Caco-2 (cell line): ENCODE measurements at regions not wholly inside any gene's neighbourhood (a gene's known extent, or its start where the extent isn't known, plus 50 kb on each side); places are given as distances from the start of the nearest gene placed in this dataset.
"Not testable (repeated sequence)": the region's sequence is repeated elsewhere in the genome, so short reads cannot be mapped to it uniquely, and the experiment has no call there.

ENCODE experiments used
- BruUV-seq: library from RNA; stranded (reverse); fragments of 400-500 nt; replicated peaks from 2 replicates; lab custom pipeline; 2021; lab: Mats Ljungman, UMichigan
- CTCF ChIA-PET: fragments of 300-600 bp; sonication (Branson Sonifier 250); formaldehyde crosslinking; loops from one replicate; lab custom pipeline; 2022; ENCODE audit warnings: antibody characterized with exemption; lab: Charles Lee
- POLR2A ChIA-PET: fragments of 300-600 bp; sonication (Branson Sonifier 250); formaldehyde crosslinking; loops from one replicate; lab custom pipeline; 2022; ENCODE audit warnings: antibody characterized with exemption; lab: Charles Lee
- DNase-seq, 2 experiments: peaks; one replicate each; pipeline versions ENCODE4 v3.0.0 to v3.0.0-alpha.2; 2020 to 2022
- H3K27me3 ChIP-seq: replicated peaks from 2 replicates; pipeline ENCODE4 v1.6.0; 2011; ENCODE audit warnings: low read length; ENCODE audit not compliant: control insufficient read depth, insufficient read depth
- H3K36me3 ChIP-seq: 2 replicates; pipeline ENCODE4 v1.5.1; 2011; ENCODE audit warnings: low read length; ENCODE audit not compliant: control insufficient read depth, insufficient read depth
- H3K4me1 ChIP-seq: fragments of 250-450 bp; sonication (Bioruptor Pico); 2 replicates; pipeline ENCODE4 v1.5.1; 2020; ENCODE audit warnings: mild to moderate bottlenecking
- H3K4me3 ChIP-seq: 2 replicates; pipeline ENCODE4 v1.5.1; 2011; ENCODE audit warnings: low read depth, mild to moderate bottlenecking, control low read depth, low read length
- H3K9me3 ChIP-seq: fragments of 250-450 bp; sonication (Bioruptor Pico); 2 replicates; pipeline ENCODE4 v1.5.1; 2020; ENCODE audit warnings: mild to moderate bottlenecking, moderate library complexity
- H3K27ac Mint-ChIP-seq: one replicate; pipeline ENCODE4 v1.8.0; 2022; ENCODE audit warnings: mixed read lengths; ENCODE audit not compliant: unreplicated experiment
- H3K27me3 Mint-ChIP-seq: one replicate; pipeline ENCODE4 v1.8.0; 2022; ENCODE audit warnings: mixed read lengths; ENCODE audit not compliant: insufficient read depth, unreplicated experiment
- H3K36me3 Mint-ChIP-seq: one replicate; pipeline ENCODE4 v1.8.0; 2022; ENCODE audit warnings: mild to moderate bottlenecking, mixed read lengths; ENCODE audit not compliant: insufficient read depth, unreplicated experiment
- H3K4me1 Mint-ChIP-seq: one replicate; pipeline ENCODE4 v1.8.0; 2022; ENCODE audit warnings: low read depth, mixed read lengths; ENCODE audit not compliant: unreplicated experiment
- H3K4me3 Mint-ChIP-seq: one replicate; pipeline ENCODE4 v1.8.0; 2022; ENCODE audit warnings: mild to moderate bottlenecking, moderate library complexity, mixed read lengths; ENCODE audit not compliant: unreplicated experiment
- H3K9me3 Mint-ChIP-seq: one replicate; pipeline ENCODE4 v1.8.0; 2022; ENCODE audit warnings: mixed read lengths; ENCODE audit not compliant: unreplicated experiment
- intact Hi-C: fragments of 100-400 bp; cut with micrococcal nuclease; formaldehyde crosslinking; loops from one replicate; pipeline ENCODE4 v1.10.0; 2022; ENCODE audit not compliant: unreplicated experiment
- TF ChIP-seq, protein P1 (sequence below), 2 experiments: fragments of 200-600 bp in 1 of 2; IDR thresholded peaks; 1 replicate in 1 of 2; 2 replicates in 1 of 2; pipeline versions ENCODE4 v1.5.1 to v1.8.0; 2011 to 2022; ENCODE audit warnings: antibody characterized with exemption in 1 of 2, control low read depth in 1 of 2, inconsistent platforms in 1 of 2, low read depth in 1 of 2, low read length in 1 of 2, mild to moderate bottlenecking in 1 of 2, moderate library complexity in 1 of 2; ENCODE audit not compliant: insufficient read depth in 1 of 2, severe bottlenecking in 1 of 2, unreplicated experiment in 1 of 2

DNA sequence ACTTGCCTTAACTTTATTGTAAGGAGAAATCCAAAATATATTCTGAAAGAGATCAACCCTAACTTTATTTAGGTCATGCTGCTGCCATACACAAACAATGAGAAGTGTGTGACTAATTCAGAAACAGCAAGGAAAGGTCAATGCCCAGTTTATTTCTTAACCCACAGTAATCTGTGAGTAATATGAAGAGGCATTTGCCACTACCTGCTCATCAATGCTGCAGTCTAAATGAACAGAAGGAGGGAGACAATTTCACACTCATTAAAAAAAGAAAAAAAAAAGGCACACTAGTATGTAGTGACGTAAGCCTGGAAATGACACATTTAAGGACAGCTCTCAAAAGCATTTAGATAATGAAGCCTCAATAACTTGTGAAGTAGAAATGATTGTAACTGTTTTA is 90.5 kb upstream of the FOXN3 start:
- peaks cover 8% of the 10 kb centered on the region for H3K9me3 Mint-ChIP-seq
- no peaks in the 10 kb centered on the region for H3K36me3 ChIP-seq
- DNase-seq = no peak
- POLR2A ChIA-PET = no interaction called here
- no peaks in the 10 kb centered on the region for H3K9me3 ChIP-seq
- TF ChIP-seq, protein P1, sequence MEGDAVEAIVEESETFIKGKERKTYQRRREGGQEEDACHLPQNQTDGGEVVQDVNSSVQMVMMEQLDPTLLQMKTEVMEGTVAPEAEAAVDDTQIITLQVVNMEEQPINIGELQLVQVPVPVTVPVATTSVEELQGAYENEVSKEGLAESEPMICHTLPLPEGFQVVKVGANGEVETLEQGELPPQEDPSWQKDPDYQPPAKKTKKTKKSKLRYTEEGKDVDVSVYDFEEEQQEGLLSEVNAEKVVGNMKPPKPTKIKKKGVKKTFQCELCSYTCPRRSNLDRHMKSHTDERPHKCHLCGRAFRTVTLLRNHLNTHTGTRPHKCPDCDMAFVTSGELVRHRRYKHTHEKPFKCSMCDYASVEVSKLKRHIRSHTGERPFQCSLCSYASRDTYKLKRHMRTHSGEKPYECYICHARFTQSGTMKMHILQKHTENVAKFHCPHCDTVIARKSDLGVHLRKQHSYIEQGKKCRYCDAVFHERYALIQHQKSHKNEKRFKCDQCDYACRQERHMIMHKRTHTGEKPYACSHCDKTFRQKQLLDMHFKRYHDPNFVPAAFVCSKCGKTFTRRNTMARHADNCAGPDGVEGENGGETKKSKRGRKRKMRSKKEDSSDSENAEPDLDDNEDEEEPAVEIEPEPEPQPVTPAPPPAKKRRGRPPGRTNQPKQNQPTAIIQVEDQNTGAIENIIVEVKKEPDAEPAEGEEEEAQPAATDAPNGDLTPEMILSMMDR (IDR thresholded peaks at IDR 0.05; ENCODE audit: insufficient read depth in 1 of 2, low read depth in 1 of 2, low read length in 1 of 2, severe bottlenecking in 1 of 2, unreplicated experiment in 1 of 2) = no peak
- BruUV-seq = no TSS peak
- H3K4me1 Mint-ChIP-seq = no peaks in the 10 kb centered on the region
- H3K4me1 ChIP-seq = no peaks in the 10 kb centered on the region
- no peak overlapping the region for H3K4me3 ChIP-seq
- CTCF ChIA-PET = no interaction called here
- no peaks in the 10 kb centered on the region for H3K27me3 ChIP-seq
- H3K27ac Mint-ChIP-seq = no peak overlapping the region
- intact Hi-C loops = no loop called here
- no peak overlapping the region for H3K4me3 Mint-ChIP-seq
- no peaks in the 10 kb centered on the region for H3K27me3 Mint-ChIP-seq
- H3K36me3 Mint-ChIP-seq = peaks cover 5% of the 10 kb centered on the region

DNA sequence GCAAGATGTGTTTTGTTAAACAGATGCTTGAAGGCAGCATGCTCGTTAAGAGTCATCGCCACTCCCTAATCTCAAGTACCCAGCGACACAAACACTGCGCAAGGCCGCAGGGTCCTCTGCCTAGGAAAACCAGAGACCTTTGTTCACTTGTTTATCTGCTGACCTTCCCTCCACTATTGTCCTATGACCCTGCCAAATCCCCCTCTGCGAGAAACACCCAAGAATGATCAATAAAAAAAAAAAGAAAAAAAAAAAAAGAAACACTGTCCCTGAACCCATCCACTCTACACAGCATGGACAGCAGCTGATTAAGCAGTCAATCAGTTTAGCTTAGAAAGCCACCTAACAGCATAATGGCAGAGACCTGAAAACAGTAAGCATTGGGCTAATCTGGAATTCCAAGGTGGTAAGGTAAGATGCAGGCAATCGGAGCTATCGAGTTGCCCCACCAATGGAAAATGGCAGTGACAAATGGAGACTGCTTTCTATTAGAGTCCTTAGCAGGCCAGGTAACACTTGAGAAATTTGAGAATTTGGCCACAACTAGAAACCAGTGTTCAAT is 89.9 kb upstream of the FOXN3 start:
- CTCF ChIA-PET, POLR2A ChIA-PET, H3K36me3 ChIP-seq: not testable (repeated sequence)

DNA sequence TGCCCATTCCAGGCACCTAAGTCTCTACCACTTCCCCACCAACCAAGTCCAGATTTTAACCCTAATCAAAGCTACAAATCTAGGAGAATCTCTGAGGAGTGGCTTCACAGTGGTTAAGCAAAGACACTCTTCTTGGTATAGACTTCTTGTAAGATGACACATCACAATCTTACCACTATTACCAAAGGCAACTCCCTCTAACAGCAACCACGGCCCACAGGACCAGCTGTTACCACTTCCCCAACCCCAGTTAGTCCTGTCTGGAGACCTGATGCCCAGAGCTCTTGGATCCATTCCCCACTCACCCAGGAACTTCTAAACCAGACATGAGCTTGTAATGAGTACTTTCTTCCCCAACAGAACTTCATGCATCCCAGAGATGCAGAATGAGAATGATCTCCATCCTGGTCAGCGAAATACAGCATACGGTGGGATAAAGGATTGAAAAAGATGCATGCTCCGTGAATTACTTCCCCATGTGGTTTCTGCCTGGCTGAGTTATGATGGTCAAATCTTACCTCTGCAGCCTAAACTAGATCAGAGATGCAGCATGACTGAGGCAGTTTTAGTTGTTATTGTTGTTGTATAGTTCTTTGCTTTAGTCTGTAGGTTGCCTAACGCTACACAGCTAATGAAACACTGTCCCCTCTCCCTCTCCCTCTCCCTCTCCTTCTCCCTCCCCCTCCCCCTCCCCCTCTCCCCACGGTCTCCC is 87.7 kb upstream of the FOXN3 start:
- TF ChIP-seq, protein P1 (IDR thresholded peaks at IDR 0.05; ENCODE audit: insufficient read depth in 1 of 2, low read depth in 1 of 2, low read length in 1 of 2, severe bottlenecking in 1 of 2, unreplicated experiment in 1 of 2) = no peak
- Histone ChIP-seq H3K4me1 (no peaks in the 10 kb centered on the region), H3K36me3 (no peaks in the 10 kb centered on the region), H3K9me3 (no peaks in the 10 kb centered on the region), H3K27me3 (no peaks in the 10 kb centered on the region), H3K4me3 (no peak overlapping the region)
- Mint-ChIP-seq H3K27me3 (no peaks in the 10 kb centered on the region), H3K9me3 (no peaks in the 10 kb centered on the region), H3K4me3 (no peak overlapping the region), H3K27ac (no peak overlapping the region), H3K36me3 (peaks cover 5% of the 10 kb centered on the region), H3K4me1 (no peaks in the 10 kb centered on the region)
- intact Hi-C loops = no loop called here
- CTCF ChIA-PET = no interaction called here
- POLR2A ChIA-PET = no interaction called here
- BruUV-seq = no TSS peak
- DNase-seq = no peak

More for the DNA sequence above, 89.9 kb upstream of the FOXN3 start:
- BruUV-seq, H3K4me3 ChIP-seq, H3K27me3 Mint-ChIP-seq, H3K4me1 Mint-ChIP-seq, DNase-seq, H3K36me3 Mint-ChIP-seq, intact Hi-C loops, H3K4me3 Mint-ChIP-seq, H3K9me3 ChIP-seq, H3K4me1 ChIP-seq, H3K27ac Mint-ChIP-seq, H3K9me3 Mint-ChIP-seq, H3K27me3 ChIP-seq: not testable (repeated sequence)
